Loucy (cell line): ENCODE measurements at regions not wholly inside any gene's neighbourhood (a gene's known extent, or its start where the extent isn't known, plus 50 kb on each side); places are given as distances from the start of the nearest gene placed in this dataset.

Experiments
- CTCF ChIP-seq: fragments of 200-600 bp; sonication (generic); conservative IDR thresholded peaks from 2 replicates; pipeline ENCODE4 v1.5.1; 2014; ENCODE audit warnings: mild to moderate bottlenecking, antibody characterized with exemption, low read length
- EZH2phosphoT487 ChIP-seq: fragments of 200-600 bp; IDR thresholded peaks from 2 replicates; pipeline ENCODE4 v1.6.1; 2018; ENCODE audit warnings: antibody characterized with exemption, mild to moderate bottlenecking, moderate library complexity, borderline replicate concordance

GRCh38 chr10:128280271-128280670, 154.0 kb upstream of the MKI67 start:
- TF ChIP-seq CTCF (no peak; the same call in 1 of the 2 replicates), EZH2phosphoT487 (no peak)
